Lower lobe of right lung (tissue), 2 donors: ENCODE measurements at regions not wholly inside any gene's neighbourhood (a gene's known extent, or its start where the extent isn't known, plus 50 kb on each side); places are given as distances from the start of the nearest gene placed in this dataset.

ENCODE experiments used
- ATAC-seq, 2 donors: fragments of 200-7000 bp; cut with Tn5 transposase; one replicate each; pipeline ENCODE4 v1.9.1; 2020 to 2022; ENCODE audit warnings: mild to moderate bottlenecking in 2 of 2, moderate library complexity in 2 of 2
- DNase-seq: peaks from one replicate; pipeline ENCODE4 v3.0.0-alpha.2; 2020
- H3K27ac ChIP-seq: fragments of 200-600 bp; one replicate; pipeline ENCODE4 v1.8.0; 2022
- H3K27me3 ChIP-seq: fragments of 200-600 bp; one replicate; pipeline ENCODE4 v1.8.0; 2022; ENCODE audit warnings: low read depth
- H3K36me3 ChIP-seq: fragments of 200-600 bp; one replicate; pipeline ENCODE4 v1.8.0; 2022; ENCODE audit warnings: mild to moderate bottlenecking
- H3K4me1 ChIP-seq: fragments of 200-600 bp; one replicate; pipeline ENCODE4 v1.8.0; 2022
- H3K4me3 ChIP-seq: fragments of 200-600 bp; one replicate; pipeline ENCODE4 v1.8.0; 2022; ENCODE audit warnings: mild to moderate bottlenecking
- H3K9me3 ChIP-seq: fragments of 200-600 bp; one replicate; pipeline ENCODE4 v1.8.0; 2022
- CTCF ChIP-seq: fragments of 200-600 bp; IDR thresholded peaks from one replicate; pipeline ENCODE4 v1.8.0; 2022; ENCODE audit warnings: antibody characterized with exemption, mild to moderate bottlenecking
- intact Hi-C: fragments of 100-400 bp; cut with DNase I; formaldehyde crosslinking; loops from one replicate; pipeline ENCODE4 v1.11.0; 2022
- donor health status: DM: no; HTN: yes; CAD: no; lungs with severe emphysema.

GRCh38 chr4:137621056-137621455, 88.8 kb upstream of the PCDH18 start:
- Histone ChIP-seq H3K36me3 (no peaks in the 10 kb centered on the region), H3K4me3 (no peak overlapping the region), H3K4me1 (no peaks in the 10 kb centered on the region), H3K27me3 (no peaks in the 10 kb centered on the region), H3K27ac (no peak overlapping the region), H3K9me3 (no peaks in the 10 kb centered on the region)
- ATAC-seq (no peak), DNase-seq (no peak)
- TF ChIP-seq CTCF = no peak
- intact Hi-C loops = no loop called here

- no peaks in the 10 kb centered on the region for H3K9me3 ChIP-seq
- H3K27me3 ChIP-seq = no peaks in the 10 kb centered on the region
- no peaks in the 10 kb centered on the region for H3K36me3 ChIP-seq
- H3K4me1 ChIP-seq = no peaks in the 10 kb centered on the region
- intact Hi-C loops = no loop called here
- H3K27ac ChIP-seq = no peak overlapping the region
- DNase-seq (no peak), ATAC-seq (peak in 1 of 2 donors; percentile 17)
- TF ChIP-seq CTCF = no peak
- H3K4me3 ChIP-seq = no peak overlapping the region
Measured at GRCh38 chr4:137614491-137614890, 82.2 kb upstream of the PCDH18 start.

- no peaks in the 10 kb centered on the region for H3K27me3 ChIP-seq
- H3K9me3 ChIP-seq = no peaks in the 10 kb centered on the region
- TF ChIP-seq CTCF = no peak
- no peaks in the 10 kb centered on the region for H3K36me3 ChIP-seq
- H3K4me3 ChIP-seq = no peak overlapping the region
- DNase-seq = no peak
- intact Hi-C loops = no loop called here
- no peaks in the 10 kb centered on the region for H3K4me1 ChIP-seq
- no peak overlapping the region for H3K27ac ChIP-seq
- ATAC-seq = no peak
Measured at GRCh38 chr4:137611998-137612700, 79.9 kb upstream of the PCDH18 start.

- Histone ChIP-seq H3K27me3 (no peaks in the 10 kb centered on the region), H3K27ac (no peak overlapping the region), H3K36me3 (no peaks in the 10 kb centered on the region), H3K4me1 (no peaks in the 10 kb centered on the region), H3K9me3 (no peaks in the 10 kb centered on the region), H3K4me3 (no peak overlapping the region)
- TF ChIP-seq CTCF = no peak
- intact Hi-C loops = no loop called here
- ATAC-seq (no peak), DNase-seq (no peak)
Measured at GRCh38 chr4:137610960-137611359, 78.7 kb upstream of the PCDH18 start.

GRCh38 chr4:137609718-137610430, 77.6 kb upstream of the PCDH18 start:
- Histone ChIP-seq H3K9me3 (no peaks in the 10 kb centered on the region), H3K4me3 (no peak overlapping the region), H3K36me3 (no peaks in the 10 kb centered on the region), H3K4me1 (no peaks in the 10 kb centered on the region), H3K27me3 (no peaks in the 10 kb centered on the region), H3K27ac (peak overlapping the region; percentile 46)
- DNase-seq = no peak
- TF ChIP-seq CTCF = no peak
- intact Hi-C loops = no loop called here
- no peak for ATAC-seq
